ENCODE measurements at regions not wholly inside any gene's neighbourhood (a gene's known extent, or its start where the extent isn't known, plus 50 kb on each side); places are given as distances from the start of the nearest gene placed in this dataset.

GRCh38 chr5:68371607-68372006, 156.1 kb downstream of the PIK3R1 start:
- Histone ChIP-seq H3K36me3 (ENCODE audit: control insufficient read depth in 1 of 2, insufficient read depth in 2 of 2, low read length in 2 of 2) (no peaks in the 10 kb centered on the region), H3K4me1 (ENCODE audit: control insufficient read depth in 1 of 2, insufficient read depth in 2 of 2, low read length in 2 of 2) (peaks cover 0 to 12% of the 10 kb centered on the region in 2 experiments; a peak in 3 of 4 replicates), H3K79me2 (ENCODE audit: insufficient read depth, low read length) (no peaks in the 10 kb centered on the region), H3K9ac (ENCODE audit: low read length) (no peak overlapping the region), H3K4me2 (ENCODE audit: low read length) (no peak overlapping the region), H3K4me3 (replicated peaks in 1 of 2; ENCODE audit: low read depth in 1 of 2, low read length in 2 of 2) (no peak overlapping the region), H3K9me3 (ENCODE audit: control insufficient read depth in 1 of 2, insufficient read depth in 1 of 2, low read depth in 1 of 2, low read length in 2 of 2) (no peaks in the 10 kb centered on the region), H3K27me3 (ENCODE audit: insufficient read depth, low read length) (no peaks in the 10 kb centered on the region), H2AFZ (ENCODE audit: low read depth, low read length, poor library complexity, severe bottlenecking) (no peak overlapping the region), H3K27ac (ENCODE audit: low read depth, low read length) (no peak overlapping the region), H4K20me1 (ENCODE audit: insufficient read depth) (no peaks in the 10 kb centered on the region), H3K9me2 (ENCODE audit: insufficient read depth) (no peaks in the 10 kb centered on the region)
- ChIA-PET POLR2A (no interaction called here), CTCF (no interaction called here), RAD21 (ENCODE audit: low non-redundant PET in 1 of 2, low total read pairs in 2 of 2, uncharacterized antibody in 2 of 2, unreplicated experiment in 2 of 2) (no interaction called here)
- ATAC-seq (no peak), DNase-seq (ENCODE audit: low read depth, low spot score) (no peak)
- intact Hi-C loops (cut with micrococcal nuclease), result no loop called here
- BruUV-seq (replicated peaks), result no TSS peak
- no peak for TF ChIP-seq CEBPB (IDR thresholded peaks at IDR 0.05; ENCODE audit: low read depth)
- no peak for TF ChIP-seq SIN3A (IDR thresholded peaks at IDR 0.05; ENCODE audit: low read depth)
- TF ChIP-seq, protein P1, sequence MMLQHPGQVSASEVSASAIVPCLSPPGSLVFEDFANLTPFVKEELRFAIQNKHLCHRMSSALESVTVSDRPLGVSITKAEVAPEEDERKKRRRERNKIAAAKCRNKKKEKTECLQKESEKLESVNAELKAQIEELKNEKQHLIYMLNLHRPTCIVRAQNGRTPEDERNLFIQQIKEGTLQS (IDR thresholded peaks at IDR 0.05), result no peak
- no peak for TF ChIP-seq ZFX (IDR thresholded peaks at IDR 0.05)
- no peak for TF ChIP-seq EZH2phosphoT487 (IDR thresholded peaks at IDR 0.05; ENCODE audit: borderline replicate concordance)
- no peak for TF ChIP-seq YY1 (IDR thresholded peaks at IDR 0.05; ENCODE audit: extremely low read depth, insufficient replicate concordance, low read depth, low read length)
- no peak for TF ChIP-seq JUND (IDR thresholded peaks at IDR 0.05)
- no peak for TF ChIP-seq EGR1 (IDR thresholded peaks at IDR 0.05; ENCODE audit: low read depth)
- no peak for TF ChIP-seq RAD21 (IDR thresholded peaks at IDR 0.05; ENCODE audit: low read depth)
- TF ChIP-seq SRF (IDR thresholded peaks at IDR 0.05; ENCODE audit: low read depth), result no peak
- TF ChIP-seq CBX3 (IDR thresholded peaks at IDR 0.05; ENCODE audit: low read depth), result no peak
- TF ChIP-seq ELF1 (IDR thresholded peaks at IDR 0.05; ENCODE audit: borderline replicate concordance, low read depth), result no peak
- no peak for TF ChIP-seq MAX (IDR thresholded peaks at IDR 0.05)
- no peak for TF ChIP-seq POLR2AphosphoS5 (IDR thresholded peaks at IDR 0.05; ENCODE audit: low read depth, low read length)
- no peak for TF ChIP-seq POLR2A (IDR thresholded peaks at IDR 0.05; ENCODE audit: borderline replicate concordance, extremely low read depth, insufficient read depth, insufficient read length)
- TF ChIP-seq, protein P2, sequence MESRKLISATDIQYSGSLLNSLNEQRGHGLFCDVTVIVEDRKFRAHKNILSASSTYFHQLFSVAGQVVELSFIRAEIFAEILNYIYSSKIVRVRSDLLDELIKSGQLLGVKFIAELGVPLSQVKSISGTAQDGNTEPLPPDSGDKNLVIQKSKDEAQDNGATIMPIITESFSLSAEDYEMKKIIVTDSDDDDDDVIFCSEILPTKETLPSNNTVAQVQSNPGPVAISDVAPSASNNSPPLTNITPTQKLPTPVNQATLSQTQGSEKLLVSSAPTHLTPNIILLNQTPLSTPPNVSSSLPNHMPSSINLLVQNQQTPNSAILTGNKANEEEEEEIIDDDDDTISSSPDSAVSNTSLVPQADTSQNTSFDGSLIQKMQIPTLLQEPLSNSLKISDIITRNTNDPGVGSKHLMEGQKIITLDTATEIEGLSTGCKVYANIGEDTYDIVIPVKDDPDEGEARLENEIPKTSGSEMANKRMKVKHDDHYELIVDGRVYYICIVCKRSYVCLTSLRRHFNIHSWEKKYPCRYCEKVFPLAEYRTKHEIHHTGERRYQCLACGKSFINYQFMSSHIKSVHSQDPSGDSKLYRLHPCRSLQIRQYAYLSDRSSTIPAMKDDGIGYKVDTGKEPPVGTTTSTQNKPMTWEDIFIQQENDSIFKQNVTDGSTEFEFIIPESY (IDR thresholded peaks at IDR 0.05; ENCODE audit: extremely low read depth, insufficient replicate concordance, low read length), result no peak
- no peak for TF ChIP-seq CTCF (IDR thresholded peaks at IDR 0.05 in 2 of 3, conservative IDR thresholded peaks at IDR 0.05 in 1 of 3; ENCODE audit: borderline replicate concordance in 1 of 3, insufficient read depth in 1 of 3, low read depth in 2 of 3, low read length in 2 of 3)

Data from HCT116 (cell line).